H7 (cell line): ENCODE measurements at regions not wholly inside any gene's neighbourhood (a gene's known extent, or its start where the extent isn't known, plus 50 kb on each side); places are given as distances from the start of the nearest gene placed in this dataset.

Experiments used
- DNase-seq: peaks from one replicate; pipeline ENCODE4 v3.0.0; 2012
- H3K27me3 ChIP-seq: 2 replicates; pipeline ENCODE4 v1.6.0; 2011; ENCODE audit warnings: mild to moderate bottlenecking, low read length; ENCODE audit not compliant: control insufficient read depth, insufficient read depth
- H3K36me3 ChIP-seq: replicated peaks from 2 replicates; pipeline ENCODE4 v1.5.1; 2011; ENCODE audit warnings: low read length; ENCODE audit not compliant: control insufficient read depth, insufficient read depth
- H3K4me3 ChIP-seq: 2 replicates; pipeline ENCODE4 v1.5.1; 2011; ENCODE audit warnings: low read depth, mild to moderate bottlenecking, control low read depth, low read length, moderate library complexity; ENCODE audit not compliant: insufficient read depth

GRCh38 chr2:122816803-122817202, 1061.4 kb downstream of the TSN start:
- no peak overlapping the region for H3K4me3 ChIP-seq
- H3K27me3 ChIP-seq = no peaks in the 10 kb centered on the region
- no peak for DNase-seq
- no peaks in the 10 kb centered on the region for H3K36me3 ChIP-seq

DNA sequence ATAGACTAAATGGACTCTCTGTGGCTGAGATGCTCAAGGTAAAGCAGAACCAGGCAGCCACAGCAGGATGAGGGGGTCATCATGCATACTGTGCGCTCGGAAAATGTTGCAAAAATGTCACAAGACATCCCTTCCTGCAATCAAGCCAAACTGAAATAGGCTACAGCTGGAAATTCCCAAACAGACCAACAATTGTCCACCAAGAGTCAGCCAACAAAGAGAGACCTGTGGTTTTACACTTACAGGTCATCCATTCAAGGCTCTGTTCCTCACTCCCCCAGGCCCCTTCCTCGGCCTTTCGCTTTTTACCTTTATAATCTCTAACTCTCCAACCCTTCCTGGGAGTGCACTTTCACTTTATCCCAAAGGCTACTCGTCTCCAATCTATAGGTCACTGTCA, 1066.9 kb downstream of the TSN start:
- Histone ChIP-seq H3K4me3 (no peak overlapping the region), H3K27me3 (no peaks in the 10 kb centered on the region), H3K36me3 (no peaks in the 10 kb centered on the region)
- DNase-seq = no peak

GRCh38 chr2:122830157-122830556, 1074.7 kb downstream of the TSN start:
- H3K27me3 ChIP-seq = no peaks in the 10 kb centered on the region
- H3K4me3 ChIP-seq = no peak overlapping the region
- H3K36me3 ChIP-seq = no peaks in the 10 kb centered on the region
- no peak for DNase-seq

- no peak overlapping the region for H3K4me3 ChIP-seq
- no peak for DNase-seq
- H3K36me3 ChIP-seq = no peaks in the 10 kb centered on the region
- no peaks in the 10 kb centered on the region for H3K27me3 ChIP-seq
These were observed 1076.2 kb downstream of the TSN start for GRCh38 chr2:122831649-122832048.

DNA sequence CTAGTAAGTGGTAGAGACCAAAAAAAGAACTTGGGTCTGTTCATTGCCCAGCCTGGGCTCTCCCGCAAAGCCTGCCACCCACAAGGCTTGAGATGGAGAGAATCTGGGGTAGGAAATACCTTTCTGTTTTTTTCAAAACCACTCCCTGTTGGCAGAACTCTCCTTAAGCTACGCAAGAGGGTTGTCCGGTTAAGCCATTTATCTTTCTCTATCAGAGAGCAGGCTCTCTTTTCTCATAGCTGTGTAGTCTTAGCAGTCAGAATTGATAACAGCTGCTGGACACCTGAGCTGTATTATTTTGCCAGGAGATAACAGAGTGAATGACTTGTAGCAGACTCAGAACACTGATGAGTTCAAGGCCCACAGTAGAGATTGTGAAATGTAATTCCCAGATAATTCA, 1088.1 kb downstream of the TSN start:
- no peak for DNase-seq
- Histone ChIP-seq H3K27me3 (no peaks in the 10 kb centered on the region), H3K36me3 (no peaks in the 10 kb centered on the region), H3K4me3 (no peak overlapping the region)

- no peaks in the 10 kb centered on the region for H3K27me3 ChIP-seq
- no peak overlapping the region for H3K4me3 ChIP-seq
- H3K36me3 ChIP-seq = no peaks in the 10 kb centered on the region
- no peak for DNase-seq
These were observed 1095.7 kb downstream of the TSN start for GRCh38 chr2:122851161-122851560.

DNA sequence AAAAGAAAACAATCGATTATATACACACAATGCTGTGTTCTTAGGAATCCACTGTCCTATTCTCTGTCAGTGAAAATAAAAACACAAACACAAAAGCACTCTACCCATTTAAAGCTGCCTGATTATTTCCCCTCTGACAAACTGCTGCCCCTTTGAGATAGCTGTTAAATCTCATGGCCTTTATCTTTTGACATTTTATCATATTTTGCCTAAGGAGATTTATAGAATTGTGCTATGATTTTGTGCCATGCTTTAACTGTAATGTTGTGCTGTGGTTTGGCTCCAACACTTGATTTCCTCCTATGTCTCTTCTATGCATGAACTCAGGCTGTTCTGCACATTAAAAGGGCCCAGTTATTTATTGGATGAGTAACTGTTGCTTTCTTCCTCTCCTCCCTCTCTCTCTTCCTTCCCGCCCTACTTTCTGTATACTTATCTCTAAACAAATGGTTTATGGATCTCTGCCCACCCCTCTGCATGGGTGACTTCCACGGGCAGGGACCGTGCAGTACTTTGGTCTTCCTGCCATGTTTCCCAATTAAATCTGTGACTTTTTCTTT, 1096.6 kb downstream of the TSN start:
- DNase-seq = no peak
- H3K36me3 ChIP-seq = no peaks in the 10 kb centered on the region
- no peaks in the 10 kb centered on the region for H3K27me3 ChIP-seq
- H3K4me3 ChIP-seq = no peak overlapping the region

DNA sequence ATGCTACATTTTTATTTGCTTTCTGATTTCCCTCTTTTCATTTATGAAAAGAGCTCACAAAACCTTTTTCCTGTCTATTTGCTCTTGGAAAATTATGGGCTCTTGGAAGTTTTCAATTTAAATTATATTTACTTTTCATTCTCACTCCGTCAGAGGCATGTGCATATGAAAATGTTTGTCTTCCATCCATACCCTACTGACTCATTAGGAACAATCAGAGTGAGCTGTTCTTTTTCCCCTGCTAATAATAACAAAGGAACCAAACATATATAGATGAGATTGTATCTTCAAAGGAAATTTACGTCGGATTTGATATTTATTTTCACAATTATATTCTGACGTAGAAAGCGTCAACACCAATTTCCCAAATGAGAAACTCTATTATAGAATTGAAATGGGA, 1101.2 kb downstream of the TSN start:
- H3K27me3 ChIP-seq = no peaks in the 10 kb centered on the region
- no peak overlapping the region for H3K4me3 ChIP-seq
- DNase-seq = no peak
- no peaks in the 10 kb centered on the region for H3K36me3 ChIP-seq

DNA sequence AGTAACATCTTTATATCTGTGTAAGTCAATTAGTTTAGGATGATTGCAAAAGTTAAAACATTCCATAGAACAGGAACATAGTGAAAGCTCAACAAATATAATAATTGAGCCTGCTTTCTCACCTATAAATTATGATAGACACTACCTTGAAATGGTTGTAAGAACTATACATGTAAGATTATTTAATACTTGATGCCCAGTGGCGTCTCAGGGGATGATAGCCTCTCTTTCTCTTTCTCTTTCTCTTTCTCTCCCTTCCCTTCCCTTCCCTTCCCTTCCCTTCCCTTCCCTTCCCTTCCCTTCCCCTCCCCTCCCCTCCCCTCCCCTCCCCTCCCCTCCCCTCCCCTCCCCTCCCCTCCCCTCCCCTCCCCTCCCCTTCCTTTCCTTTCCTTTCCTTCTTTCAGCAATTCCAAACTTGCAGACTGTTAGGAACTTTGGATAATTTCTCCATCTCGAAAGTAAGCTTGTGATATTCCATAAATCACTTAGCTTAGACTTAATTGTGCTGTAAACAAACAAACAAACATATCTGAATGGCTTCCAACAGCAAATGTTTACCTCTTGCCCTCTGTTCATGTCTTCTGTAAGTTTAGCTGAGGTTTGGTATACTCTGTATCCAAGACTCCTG, 1102.7 kb downstream of the TSN start:
- DNase-seq = no peak
- Histone ChIP-seq H3K27me3 (no peaks in the 10 kb centered on the region), H3K36me3 (no peaks in the 10 kb centered on the region), H3K4me3 (no peak overlapping the region)

DNA sequence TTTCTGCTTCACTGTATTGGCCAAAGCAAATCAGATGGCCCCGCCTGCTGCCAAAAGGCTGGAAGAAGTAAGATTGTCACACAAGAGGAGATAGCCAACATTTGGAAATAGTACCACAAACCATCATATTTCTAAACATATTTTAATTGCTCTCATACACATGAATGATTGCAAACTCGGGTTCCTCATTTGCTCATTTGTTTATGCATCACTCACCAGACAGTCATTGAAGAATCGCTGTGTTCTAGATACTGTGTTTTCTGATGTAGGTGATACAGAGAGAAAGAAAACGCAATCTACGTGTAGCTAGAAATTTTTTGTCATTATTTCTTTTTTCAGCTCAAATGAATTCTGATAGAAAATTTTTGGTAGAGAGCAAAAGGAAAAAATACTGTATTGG, 1103.4 kb downstream of the TSN start:
- no peak for DNase-seq
- H3K27me3 ChIP-seq = no peaks in the 10 kb centered on the region
- H3K4me3 ChIP-seq = no peak overlapping the region
- no peaks in the 10 kb centered on the region for H3K36me3 ChIP-seq

- no peaks in the 10 kb centered on the region for H3K36me3 ChIP-seq
These were observed 1103.8 kb downstream of the TSN start for GRCh38 chr2:122859260-122859659.

GRCh38 chr2:122863532-122863931, 1108.1 kb downstream of the TSN start:
- no peaks in the 10 kb centered on the region for H3K27me3 ChIP-seq
- no peaks in the 10 kb centered on the region for H3K36me3 ChIP-seq
- H3K4me3 ChIP-seq = no peak overlapping the region
- no peak for DNase-seq

More at GRCh38 chr2:122859260-122859659, 1103.8 kb downstream of the TSN start:
- no peak overlapping the region for H3K4me3 ChIP-seq
- DNase-seq = no peak
- no peaks in the 10 kb centered on the region for H3K27me3 ChIP-seq

GRCh38 chr2:122864728-122865127, 1109.3 kb downstream of the TSN start:
- Histone ChIP-seq H3K27me3 (no peaks in the 10 kb centered on the region), H3K36me3 (no peaks in the 10 kb centered on the region), H3K4me3 (no peak overlapping the region)
- no peak for DNase-seq

GRCh38 chr2:122866095-122866494, 1110.6 kb downstream of the TSN start:
- no peaks in the 10 kb centered on the region for H3K27me3 ChIP-seq
- no peak for DNase-seq
- no peaks in the 10 kb centered on the region for H3K36me3 ChIP-seq
- H3K4me3 ChIP-seq = no peak overlapping the region

DNA sequence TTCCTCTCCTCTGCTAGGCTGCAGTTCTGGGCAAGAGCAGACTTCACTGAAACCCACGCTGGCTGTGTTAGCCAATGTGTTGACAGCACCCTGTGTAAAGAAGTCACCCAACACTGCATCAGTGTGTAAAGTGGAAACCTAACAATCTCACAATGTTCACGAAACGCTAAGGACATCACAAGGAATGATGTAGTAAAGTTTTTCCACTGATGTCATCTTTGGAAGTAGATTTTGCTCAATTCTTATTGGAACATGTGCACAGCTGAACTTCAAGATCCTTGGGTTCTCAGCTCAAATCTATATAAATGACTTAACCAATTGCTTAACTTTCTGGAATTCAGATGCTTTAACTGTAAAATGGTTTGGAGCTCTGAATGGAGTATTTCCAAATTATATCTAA, 1112.5 kb downstream of the TSN start:
- DNase-seq = no peak
- H3K4me3 ChIP-seq = no peak overlapping the region
- no peaks in the 10 kb centered on the region for H3K27me3 ChIP-seq
- no peaks in the 10 kb centered on the region for H3K36me3 ChIP-seq
